Frontal cortex (tissue), 3 donors: ENCODE measurements at regions not wholly inside any gene's neighbourhood (a gene's known extent, or its start where the extent isn't known, plus 50 kb on each side); places are given as distances from the start of the nearest gene placed in this dataset.
A peak's percentile ranks its signal among the peaks of the same experiment; 100 is the strongest.
"Not testable (repeated sequence)": the region's sequence is repeated elsewhere in the genome, so short reads cannot be mapped to it uniquely, and the experiment has no call there.

Experiments
- DNase-seq, 2 donors: peaks; one replicate each; pipeline ENCODE4 v3.0.0; 2012; ENCODE audit warnings: low spot score in 2 of 2
- FAIRE-seq: peaks from 2 replicates; lab custom pipeline; 2012; peaks lifted over from hg19 to GRCh38; lab: Jason Lieb, UNC
- donor health status: control.
- donor health status: control.
- donor health status: control.

- FAIRE-seq: no peak
These were observed 603.8 kb downstream of the RAPGEF2 start for GRCh38 chr4:159706704-159707103.

GRCh38 chr4:159715180-159715579, 612.3 kb downstream of the RAPGEF2 start:
- not testable (repeated sequence) for DNase-seq, FAIRE-seq

More at GRCh38 chr4:159706704-159707103, 603.8 kb downstream of the RAPGEF2 start:
- no peak for DNase-seq

GRCh38 chr4:159719531-159719930, 616.7 kb downstream of the RAPGEF2 start:
- FAIRE-seq: no peak
- no peak for DNase-seq

- FAIRE-seq (no peak), DNase-seq (no peak)
These were observed 619.2 kb downstream of the RAPGEF2 start for GRCh38 chr4:159722052-159722451.

GRCh38 chr4:159722918-159723317, 620.0 kb downstream of the RAPGEF2 start:
- FAIRE-seq (no peak), DNase-seq (no peak)

GRCh38 chr4:159723341-159724048, 620.6 kb downstream of the RAPGEF2 start:
- DNase-seq (no peak), FAIRE-seq (no peak)

GRCh38 chr4:159725571-159725970, 622.7 kb downstream of the RAPGEF2 start:
- FAIRE-seq (no peak), DNase-seq (no peak)

GRCh38 chr4:159735281-159736207, 632.7 kb downstream of the RAPGEF2 start:
- no peak for DNase-seq
- FAIRE-seq: no peak

- DNase-seq (no peak), FAIRE-seq (no peak)
These were observed 633.5 kb downstream of the RAPGEF2 start for GRCh38 chr4:159736411-159736810.

GRCh38 chr4:159743971-159744370, 641.1 kb downstream of the RAPGEF2 start:
- DNase-seq: no peak
- FAIRE-seq: no peak

GRCh38 chr4:159747983-159748382, 645.1 kb downstream of the RAPGEF2 start:
- FAIRE-seq (no peak), DNase-seq (no peak)

- no peak for FAIRE-seq
These were observed 646.1 kb downstream of the RAPGEF2 start for GRCh38 chr4:159748834-159749444.

GRCh38 chr4:159757499-159757898, 654.6 kb downstream of the RAPGEF2 start:
- no peak for FAIRE-seq

More at GRCh38 chr4:159748834-159749444, 646.1 kb downstream of the RAPGEF2 start:
- no peak for DNase-seq

GRCh38 chr4:159758061-159758460, 655.2 kb downstream of the RAPGEF2 start:
- FAIRE-seq (no peak), DNase-seq (no peak)

More at GRCh38 chr4:159757499-159757898, 654.6 kb downstream of the RAPGEF2 start:
- DNase-seq: no peak

- DNase-seq (no peak), FAIRE-seq (no peak)
These were observed 659.8 kb downstream of the RAPGEF2 start for GRCh38 chr4:159762672-159763071.

GRCh38 chr4:159764343-159764952, 661.6 kb downstream of the RAPGEF2 start:
- peak; percentile 66 for FAIRE-seq
- DNase-seq: peak; percentile 6 to 20

GRCh38 chr4:159765382-159765781, 662.5 kb downstream of the RAPGEF2 start:
- DNase-seq: no peak
- no peak for FAIRE-seq

- FAIRE-seq (no peak), DNase-seq (no peak)
These were observed 663.4 kb downstream of the RAPGEF2 start for GRCh38 chr4:159766241-159766640.

- DNase-seq: no peak
These were observed 664.5 kb downstream of the RAPGEF2 start for GRCh38 chr4:159767406-159767805.

GRCh38 chr4:159768016-159768415, 665.1 kb downstream of the RAPGEF2 start:
- no peak for DNase-seq
- FAIRE-seq: no peak

More at GRCh38 chr4:159767406-159767805, 664.5 kb downstream of the RAPGEF2 start:
- no peak for FAIRE-seq
